D721Med (cell line): ENCODE measurements at regions not wholly inside any gene's neighbourhood (a gene's known extent, or its start where the extent isn't known, plus 50 kb on each side); places are given as distances from the start of the nearest gene placed in this dataset.

ENCODE experiments used
- DNase-seq: peaks from one replicate; pipeline ENCODE4 v3.0.0; 2011; ENCODE audit warnings: low spot score; ENCODE audit not compliant: insufficient read length
- FAIRE-seq: peaks from 2 replicates; lab custom pipeline; 2011; peaks lifted over from hg19 to GRCh38; lab: Jason Lieb, UNC
- CTCF ChIP-seq: IDR thresholded peaks from 2 replicates; pipeline ENCODE4 v1.5.1; 2012; ENCODE audit warnings: mild to moderate bottlenecking, control low read depth; ENCODE audit not compliant: insufficient read depth; ENCODE audit errors: missing control alignments

GRCh38 chr9:11973011-11973410, 720.2 kb upstream of the TYRP1 start:
- no peak for TF ChIP-seq CTCF
- FAIRE-seq (no peak), DNase-seq (no peak)

DNA sequence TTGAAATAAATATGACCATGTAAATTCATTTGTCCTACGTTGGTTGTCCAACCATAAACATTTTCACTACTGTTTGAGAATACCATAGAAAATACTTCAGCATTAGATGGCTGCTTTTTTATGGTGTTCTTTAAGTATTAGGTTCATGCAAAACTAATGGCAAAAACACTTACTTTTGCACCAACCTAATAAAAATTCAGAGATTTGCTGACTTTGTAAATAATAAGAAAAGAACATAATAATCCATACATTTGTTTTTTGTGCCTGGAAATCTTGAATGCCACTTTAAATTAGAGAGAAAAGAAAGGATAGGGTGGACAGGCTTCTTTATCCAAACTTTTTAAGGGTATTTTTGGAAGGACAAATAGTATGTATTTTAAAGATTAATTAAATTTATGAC, 719.7 kb upstream of the TYRP1 start:
- no peak for DNase-seq
- FAIRE-seq, result peak; percentile 41
- TF ChIP-seq CTCF, result no peak

GRCh38 chr9:11992866-11993265, 700.3 kb upstream of the TYRP1 start:
- no peak for FAIRE-seq
- DNase-seq, result no peak
- no peak for TF ChIP-seq CTCF

- no peak for DNase-seq
- TF ChIP-seq CTCF, result no peak
- no peak for FAIRE-seq
These were observed 678.7 kb upstream of the TYRP1 start for GRCh38 chr9:12014488-12014887.

DNA sequence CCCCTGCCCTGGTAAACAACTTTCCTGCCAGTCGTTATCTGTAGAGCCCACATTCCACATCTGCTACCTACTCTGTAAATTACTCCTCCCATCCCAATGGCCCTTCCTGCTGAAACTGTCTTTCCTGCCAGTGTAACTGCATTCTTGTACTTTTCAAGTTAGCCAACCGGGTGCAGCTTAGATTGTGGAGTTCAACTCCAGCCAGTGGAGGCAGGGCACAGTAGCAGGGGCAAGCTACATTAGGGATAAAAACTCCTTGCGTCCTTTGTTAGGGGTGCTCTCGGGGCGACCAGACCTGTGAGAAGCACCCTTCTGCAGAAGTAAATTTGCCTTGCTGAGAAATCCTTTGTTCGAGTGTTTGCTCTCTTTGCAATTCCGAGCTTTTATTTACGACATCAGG, 639.0 kb upstream of the TYRP1 start:
- FAIRE-seq, result no peak
- TF ChIP-seq CTCF, result no peak

GRCh38 chr9:12056874-12057273, 636.3 kb upstream of the TYRP1 start:
- FAIRE-seq (no peak), DNase-seq (no peak)

More for the DNA sequence above, 639.0 kb upstream of the TYRP1 start:
- DNase-seq, result no peak

DNA sequence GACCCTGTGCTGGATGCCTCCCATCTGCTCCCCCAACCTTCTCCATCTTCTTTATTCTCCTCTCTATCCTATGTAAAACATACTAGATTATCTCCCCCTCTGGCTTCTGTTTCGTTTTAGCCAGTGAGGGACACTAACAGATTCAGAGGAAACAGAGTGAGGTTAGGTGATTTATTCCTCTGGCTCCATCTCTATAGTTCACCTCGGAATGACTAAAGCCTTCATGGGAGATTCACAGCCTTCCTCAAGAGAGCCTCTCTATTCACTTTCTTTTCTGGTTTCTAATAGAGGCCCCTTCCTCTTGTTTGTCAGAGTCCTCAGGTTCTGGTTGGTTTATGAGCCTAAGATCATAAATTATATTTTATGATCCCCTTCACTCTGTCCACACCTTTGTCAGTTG, 633.1 kb upstream of the TYRP1 start:
- no peak for DNase-seq
- no peak for TF ChIP-seq CTCF
- FAIRE-seq, result no peak

More at GRCh38 chr9:12056874-12057273, 636.3 kb upstream of the TYRP1 start:
- TF ChIP-seq CTCF, result no peak
